Retinal pigment epithelial cell (primary cell): ENCODE measurements at regions not wholly inside any gene's neighbourhood (a gene's known extent, or its start where the extent isn't known, plus 50 kb on each side); places are given as distances from the start of the nearest gene placed in this dataset.

Experiments used
- DNase-seq: peaks from one replicate; pipeline ENCODE4 v3.0.0-alpha.2; 2010; ENCODE audit warnings: low read depth
- H3K4me3 ChIP-seq: 2 replicates; pipeline ENCODE4 v1.5.1; 2011; ENCODE audit warnings: mild to moderate bottlenecking, low read length, control low read depth, moderate library complexity
- TF ChIP-seq, protein P1 (sequence below): conservative IDR thresholded peaks from 2 replicates; pipeline ENCODE4 v1.5.1; 2011; ENCODE audit warnings: low read depth, low read length, control low read depth, inconsistent platforms

DNA sequence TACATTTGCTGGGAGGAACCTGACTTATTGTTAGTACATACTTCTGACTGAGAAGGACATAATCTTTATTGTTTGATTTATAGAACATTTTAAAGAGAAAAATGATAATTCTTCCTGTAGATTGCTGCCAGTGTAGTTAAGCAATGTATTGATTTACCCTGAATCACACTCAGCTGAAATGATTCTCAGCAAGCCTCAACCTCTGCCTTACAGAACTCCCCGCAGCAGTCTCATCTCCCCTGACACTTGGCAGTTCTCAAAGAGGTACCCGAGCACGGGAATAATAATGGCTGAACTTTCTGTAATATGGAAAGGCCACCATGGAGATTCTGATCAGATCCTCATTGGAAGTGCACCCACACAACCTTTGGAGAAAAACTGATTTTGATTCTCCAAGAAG lies 74.9 kb upstream of the RFX3 start:
- TF ChIP-seq, protein P1, sequence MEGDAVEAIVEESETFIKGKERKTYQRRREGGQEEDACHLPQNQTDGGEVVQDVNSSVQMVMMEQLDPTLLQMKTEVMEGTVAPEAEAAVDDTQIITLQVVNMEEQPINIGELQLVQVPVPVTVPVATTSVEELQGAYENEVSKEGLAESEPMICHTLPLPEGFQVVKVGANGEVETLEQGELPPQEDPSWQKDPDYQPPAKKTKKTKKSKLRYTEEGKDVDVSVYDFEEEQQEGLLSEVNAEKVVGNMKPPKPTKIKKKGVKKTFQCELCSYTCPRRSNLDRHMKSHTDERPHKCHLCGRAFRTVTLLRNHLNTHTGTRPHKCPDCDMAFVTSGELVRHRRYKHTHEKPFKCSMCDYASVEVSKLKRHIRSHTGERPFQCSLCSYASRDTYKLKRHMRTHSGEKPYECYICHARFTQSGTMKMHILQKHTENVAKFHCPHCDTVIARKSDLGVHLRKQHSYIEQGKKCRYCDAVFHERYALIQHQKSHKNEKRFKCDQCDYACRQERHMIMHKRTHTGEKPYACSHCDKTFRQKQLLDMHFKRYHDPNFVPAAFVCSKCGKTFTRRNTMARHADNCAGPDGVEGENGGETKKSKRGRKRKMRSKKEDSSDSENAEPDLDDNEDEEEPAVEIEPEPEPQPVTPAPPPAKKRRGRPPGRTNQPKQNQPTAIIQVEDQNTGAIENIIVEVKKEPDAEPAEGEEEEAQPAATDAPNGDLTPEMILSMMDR = no peak
- no peak for DNase-seq

DNA sequence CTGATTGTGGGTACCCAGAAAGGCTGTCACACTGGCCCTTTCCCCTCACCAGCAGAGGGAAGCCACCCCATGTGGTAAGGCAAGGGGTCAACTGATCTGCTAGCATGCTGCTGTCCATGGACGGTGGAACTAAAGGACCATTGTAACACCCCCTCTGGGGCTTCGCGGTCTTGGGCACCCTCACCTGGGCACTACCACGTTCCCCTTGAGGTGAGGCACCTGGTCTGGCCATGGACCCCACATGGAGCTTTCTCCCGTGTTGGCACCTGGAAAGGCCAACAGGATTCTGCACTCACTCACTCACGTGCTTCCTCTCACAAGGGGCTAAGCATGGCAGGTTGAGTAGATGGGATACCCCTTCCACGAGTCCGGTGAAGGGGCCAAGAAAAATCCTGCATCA lies 72.0 kb upstream of the RFX3 start:
- TF ChIP-seq, protein P1 = no peak
- no peak for DNase-seq
- H3K4me3 ChIP-seq = no peak overlapping the region

More for the DNA sequence above, 74.9 kb upstream of the RFX3 start:
- no peak overlapping the region for H3K4me3 ChIP-seq

DNA sequence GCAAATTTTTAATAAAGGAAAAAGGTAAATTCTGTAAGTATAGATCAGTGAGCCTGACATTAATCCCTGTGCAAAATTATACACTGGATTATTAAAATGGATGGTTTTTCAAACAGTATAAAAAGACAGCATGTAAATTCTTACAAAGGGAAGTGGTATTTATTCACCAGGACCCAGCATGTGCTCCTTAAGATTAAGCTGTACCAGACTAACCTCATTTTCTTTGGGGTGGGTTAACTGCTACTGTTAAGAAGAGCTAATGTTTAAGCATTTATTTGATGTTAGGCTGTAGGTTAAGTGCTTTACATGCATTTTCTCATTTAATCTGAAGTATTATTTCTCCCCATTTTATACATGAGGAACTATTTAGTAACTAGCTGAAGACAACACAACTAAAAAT lies 60.3 kb upstream of the RFX3 start:
- TF ChIP-seq, protein P1 = no peak
- DNase-seq = no peak
- H3K4me3 ChIP-seq = no peak overlapping the region

DNA sequence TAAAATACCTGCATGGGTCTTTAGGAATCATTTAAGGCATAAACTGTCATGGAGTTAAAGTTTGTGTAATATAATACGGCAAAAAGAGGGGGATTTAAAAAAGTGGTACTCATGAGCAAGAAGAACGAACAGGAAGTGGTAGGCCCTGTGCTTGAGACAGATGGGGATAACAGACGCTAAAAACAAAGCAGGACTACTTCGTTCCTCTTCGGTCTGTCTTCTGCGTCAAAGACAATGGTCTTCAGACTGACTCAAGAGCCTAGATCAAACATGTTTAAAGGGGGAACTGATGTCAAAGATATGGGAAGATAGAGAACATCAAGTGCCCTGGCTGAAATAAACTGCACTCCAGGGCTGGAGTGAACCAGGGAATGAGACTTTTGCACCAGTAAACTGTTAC lies 59.8 kb upstream of the RFX3 start:
- TF ChIP-seq, protein P1 = no peak
- DNase-seq = no peak

DNA sequence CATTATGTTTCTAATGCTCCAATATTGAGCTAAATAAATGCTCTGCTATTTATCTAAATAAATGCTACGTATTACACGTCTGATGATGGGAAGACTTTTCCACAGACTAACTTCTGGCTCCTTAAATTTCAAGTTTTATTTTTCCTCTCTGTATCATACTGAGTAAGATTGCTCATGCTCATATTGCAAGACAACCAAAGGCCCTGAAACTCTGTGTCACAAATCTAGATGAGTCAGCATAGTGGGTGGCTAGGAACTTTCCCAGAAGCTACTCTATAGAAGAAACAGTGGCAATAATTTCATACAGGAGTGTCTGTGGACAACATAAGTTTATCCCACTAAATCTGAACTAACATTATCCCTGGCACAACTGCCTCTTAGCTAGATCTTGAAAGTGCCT lies 53.0 kb upstream of the RFX3 start:
- H3K4me3 ChIP-seq = no peak overlapping the region
- peak; percentile 2 for DNase-seq
- TF ChIP-seq, protein P1 = no peak

More for the DNA sequence above, 59.8 kb upstream of the RFX3 start:
- H3K4me3 ChIP-seq = no peak overlapping the region

DNA sequence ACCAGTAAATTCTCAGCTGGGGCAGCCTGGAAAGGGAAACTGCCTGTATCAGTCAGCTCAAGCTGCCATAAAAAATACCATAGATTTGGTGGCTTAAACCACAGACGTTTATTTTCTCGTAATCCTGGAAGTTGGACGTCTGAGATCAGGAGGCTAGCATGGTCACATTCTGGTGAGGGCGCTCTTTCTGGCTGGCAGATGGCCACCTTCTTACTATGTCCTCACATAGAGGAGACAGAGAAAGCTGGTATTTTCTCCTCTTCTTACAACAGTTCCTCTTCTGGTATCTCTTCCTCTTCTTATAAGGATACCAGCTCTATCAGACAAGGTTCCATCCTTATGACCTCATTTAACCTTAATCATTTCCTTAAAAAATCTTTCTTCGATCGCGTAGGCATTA lies 50.5 kb upstream of the RFX3 start:
- TF ChIP-seq, protein P1 = no peak
- no peak for DNase-seq
- no peak overlapping the region for H3K4me3 ChIP-seq

DNA sequence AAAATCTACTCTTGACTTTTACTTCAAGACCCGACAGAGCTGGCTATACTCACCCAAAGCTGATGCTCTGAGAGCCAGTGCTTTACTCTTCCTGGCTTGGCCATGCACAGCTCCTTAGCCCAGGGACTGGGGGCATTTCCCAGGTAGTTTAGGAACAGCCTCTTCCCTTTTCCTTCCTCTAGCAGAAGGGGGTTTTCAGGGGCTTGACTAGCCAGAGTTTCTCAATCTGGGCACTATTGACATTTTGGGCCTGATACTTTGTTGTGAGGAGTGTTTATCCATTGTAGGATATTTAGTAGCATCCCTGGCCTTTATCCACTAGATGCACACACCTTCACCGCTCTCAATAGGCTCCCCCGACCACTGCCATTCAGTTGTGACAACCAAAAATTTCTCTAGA lies 50.0 kb upstream of the RFX3 start:
- H3K4me3 ChIP-seq = no peak overlapping the region
- TF ChIP-seq, protein P1 = no peak
- DNase-seq = no peak
